GM19395 (cell line): ENCODE measurements at regions not wholly inside any gene's neighbourhood (a gene's known extent, or its start where the extent isn't known, plus 50 kb on each side); places are given as distances from the start of the nearest gene placed in this dataset.

Experiments used
- ATAC-seq: cut with Tn5 transposase; IDR thresholded peaks from one replicate; pipeline ENCODE4 v1.9.1; 2021; ENCODE audit warnings: mild to moderate bottlenecking, moderate library complexity; ENCODE audit not compliant: unreplicated experiment

GRCh38 chr5:27341342-27341741 lies 303.0 kb upstream of the CDH9 start:
- ATAC-seq, result no peak

- ATAC-seq, result no peak
Observed at GRCh38 chr5:27336817-27337216, 298.4 kb upstream of the CDH9 start.

GRCh38 chr5:27328480-27328879 lies 290.1 kb upstream of the CDH9 start:
- ATAC-seq, result no peak

- no peak for ATAC-seq
Observed at GRCh38 chr5:27325513-27325912, 287.1 kb upstream of the CDH9 start.

- ATAC-seq, result no peak
Observed at GRCh38 chr5:27318701-27319100, 280.3 kb upstream of the CDH9 start.

GRCh38 chr5:27316271-27316650 lies 277.9 kb upstream of the CDH9 start:
- ATAC-seq, result no peak

- no peak for ATAC-seq
Observed at GRCh38 chr5:27315363-27316270, 277.2 kb upstream of the CDH9 start.

- no peak for ATAC-seq
Observed at GRCh38 chr5:27313549-27313948, 275.2 kb upstream of the CDH9 start.

GRCh38 chr5:27312291-27312893 lies 274.0 kb upstream of the CDH9 start:
- ATAC-seq, result no peak

- no peak for ATAC-seq
Observed at GRCh38 chr5:27311544-27311943, 273.2 kb upstream of the CDH9 start.

GRCh38 chr5:27308153-27308552 lies 269.8 kb upstream of the CDH9 start:
- no peak for ATAC-seq

- ATAC-seq, result no peak
Observed at GRCh38 chr5:27290172-27290571, 251.8 kb upstream of the CDH9 start.

GRCh38 chr5:27276119-27276518 lies 237.7 kb upstream of the CDH9 start:
- no peak for ATAC-seq

GRCh38 chr5:27275345-27275744 lies 237.0 kb upstream of the CDH9 start:
- no peak for ATAC-seq

- ATAC-seq, result no peak
Observed at GRCh38 chr5:27269766-27270165, 231.4 kb upstream of the CDH9 start.

- no peak for ATAC-seq
Observed at GRCh38 chr5:27267209-27267824, 228.9 kb upstream of the CDH9 start.

GRCh38 chr5:27266184-27266583 lies 227.8 kb upstream of the CDH9 start:
- ATAC-seq, result no peak

GRCh38 chr5:27257696-27258095 lies 219.3 kb upstream of the CDH9 start:
- ATAC-seq, result no peak

- ATAC-seq, result no peak
Observed at GRCh38 chr5:27252911-27253310, 214.5 kb upstream of the CDH9 start.

GRCh38 chr5:27242258-27242626 lies 203.9 kb upstream of the CDH9 start:
- no peak for ATAC-seq

- no peak for ATAC-seq
Observed at GRCh38 chr5:27241564-27242257, 203.3 kb upstream of the CDH9 start.
